Left colon (tissue), 2 donors: ENCODE measurements at regions not wholly inside any gene's neighbourhood (a gene's known extent, or its start where the extent isn't known, plus 50 kb on each side); places are given as distances from the start of the nearest gene placed in this dataset.
A peak's percentile ranks its signal among the peaks of the same experiment; 100 is the strongest.

Experiments
- ATAC-seq: fragments of 200-7000 bp; cut with Tn5 transposase; one replicate; pipeline ENCODE4 v1.9.1; 2020; ENCODE audit warnings: mild to moderate bottlenecking, moderate library complexity
- DNase-seq, 2 donors: peaks; one replicate each; pipeline ENCODE4 v3.0.0-alpha.2; 2020
- intact Hi-C, 2 donors: fragments of 100-400 bp; cut with DNase I in 1 of 2; cut with micrococcal nuclease in 1 of 2; formaldehyde crosslinking; loops; one replicate each; pipeline versions ENCODE4 v1.11.2 to v1.14.0; 2022; cut with DNase I, micrococcal nuclease
- donor health status: DM: no; HTN: no; CAD: no.
- donor health status: DM: yes; HTN: yes; CAD: no.

DNA sequence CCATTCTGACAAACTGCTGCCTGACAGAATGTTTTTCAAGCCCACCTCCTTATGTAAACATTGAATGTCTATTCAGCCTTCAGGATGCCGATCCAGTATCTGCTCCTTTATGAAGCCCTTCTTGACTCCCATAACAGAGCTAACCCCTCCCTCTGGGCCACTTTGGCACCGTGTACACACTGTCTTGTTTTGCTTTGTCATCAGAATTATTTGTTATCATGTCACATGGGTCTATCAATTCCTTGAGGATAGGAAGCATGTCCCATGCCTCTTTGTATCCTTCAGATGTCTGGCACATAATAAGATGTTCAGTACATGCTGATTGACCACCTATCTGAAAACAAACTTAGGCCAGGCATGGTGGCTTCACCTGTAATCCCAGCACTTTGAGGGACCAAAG lies 92.3 kb downstream of the PRLHR start:
- no peak for DNase-seq
- no peak for ATAC-seq
- intact Hi-C loops: no loop called here

DNA sequence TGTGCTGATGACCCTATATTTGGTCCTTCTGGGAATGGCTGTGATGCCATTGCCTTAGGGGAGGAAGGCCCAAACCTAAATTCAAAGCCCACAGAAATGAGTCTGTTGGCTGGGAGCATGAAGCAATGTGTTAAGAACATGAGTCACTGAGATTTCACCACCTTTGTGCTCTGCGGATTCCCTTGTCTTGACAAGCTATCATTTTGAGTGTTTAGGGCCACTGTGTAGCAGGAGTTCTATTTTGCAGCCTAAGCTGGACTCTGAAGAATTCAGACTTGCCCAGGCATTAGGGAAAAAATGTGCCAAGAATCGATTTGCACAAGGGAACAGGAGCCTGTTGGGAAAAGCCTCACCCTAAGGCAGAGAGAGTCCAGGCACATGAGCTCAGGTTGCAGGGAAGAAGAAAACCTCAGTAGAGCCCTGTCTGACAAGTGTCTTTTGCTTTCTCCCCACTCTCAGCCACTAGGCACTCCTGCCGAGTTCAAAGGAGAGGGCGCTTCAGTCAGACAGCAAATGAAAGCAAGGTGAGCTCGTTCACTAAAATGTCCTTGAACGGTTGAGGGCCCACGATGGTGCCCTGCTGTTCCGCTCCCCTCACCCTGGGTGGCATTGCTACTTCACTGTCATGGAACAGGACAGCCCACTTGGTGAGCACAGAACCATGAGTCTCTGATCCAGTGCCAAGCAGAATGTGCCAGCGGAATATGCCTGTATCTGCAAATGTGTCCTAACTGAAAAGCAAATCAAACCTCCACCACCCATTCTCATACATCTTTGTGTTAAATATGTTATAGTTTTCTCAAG lies 93.6 kb downstream of the PRLHR start:
- DNase-seq (no peak), ATAC-seq (no peak)
- intact Hi-C loops: no loop called here

DNA sequence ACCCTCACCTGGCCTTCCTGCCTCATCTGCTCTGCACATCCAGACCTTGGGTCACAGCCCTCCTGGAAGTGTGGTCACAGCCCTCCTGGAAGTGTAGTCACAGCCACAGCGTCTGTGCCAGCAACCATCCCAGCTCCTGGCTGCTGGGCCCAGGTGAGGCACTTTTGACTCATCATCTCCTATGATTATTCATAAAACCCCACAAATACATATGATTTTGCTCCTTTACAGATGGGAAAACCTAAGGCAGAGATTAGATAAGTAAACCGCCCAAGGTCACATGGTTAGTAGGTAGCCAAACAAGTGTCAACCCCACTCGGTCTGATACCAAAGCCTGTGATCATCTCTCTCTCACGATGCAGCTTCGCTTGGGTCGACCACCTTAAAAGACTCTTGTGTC lies 94.3 kb downstream of the PRLHR start:
- ATAC-seq (no peak), DNase-seq (no peak)
- intact Hi-C loops: no loop called here

DNA sequence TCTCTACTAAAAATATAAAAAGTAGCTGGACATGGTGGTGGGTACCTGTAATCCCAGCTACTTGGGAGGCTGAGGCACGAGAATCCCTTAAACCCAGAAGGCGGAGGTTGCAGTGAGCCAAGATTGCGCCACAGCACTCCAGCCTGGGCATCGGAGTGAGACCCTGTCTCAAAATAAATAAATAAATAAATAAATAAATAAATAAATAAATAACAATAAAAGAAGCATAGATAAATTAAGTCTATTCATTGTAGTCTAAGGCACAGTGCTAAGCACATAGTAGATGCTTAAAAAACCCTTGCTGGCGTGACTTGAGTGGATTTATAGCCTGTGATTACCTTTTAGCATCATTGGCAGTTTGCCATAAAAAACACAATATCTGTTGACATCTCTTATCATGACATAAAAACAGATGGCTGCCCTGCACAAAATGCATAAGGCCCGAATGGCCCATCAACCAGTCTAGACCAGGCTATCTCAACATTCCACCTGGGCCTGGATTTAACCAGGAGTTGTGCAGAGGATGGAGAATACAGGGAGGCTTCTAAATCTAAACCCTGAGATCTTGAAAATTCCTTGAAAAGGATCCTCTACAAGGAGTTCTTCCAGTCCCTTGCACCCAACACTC lies 94.9 kb downstream of the PRLHR start:
- ATAC-seq (peak; percentile 39), DNase-seq (no peak)
- intact Hi-C loops: no loop called here

DNA sequence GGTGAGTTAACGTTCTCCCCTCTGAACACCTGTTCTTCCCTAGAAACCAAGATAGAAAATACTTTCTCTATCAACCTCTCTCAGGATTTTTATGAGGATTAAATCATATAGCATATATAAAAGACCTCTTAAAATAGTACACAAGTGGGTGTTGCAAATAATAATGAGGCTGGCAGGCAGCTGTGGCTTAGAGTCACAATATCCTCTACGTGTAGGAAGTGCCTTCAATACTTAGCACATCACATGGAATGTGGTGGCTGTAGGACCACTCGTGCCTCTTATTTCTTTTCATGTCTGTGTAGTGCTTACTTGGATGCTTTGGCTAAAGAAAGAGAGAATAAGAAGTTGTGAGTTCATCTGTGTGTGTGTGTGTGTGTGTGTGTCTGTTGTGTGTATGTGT lies 96.3 kb downstream of the PRLHR start:
- DNase-seq: no peak

DNA sequence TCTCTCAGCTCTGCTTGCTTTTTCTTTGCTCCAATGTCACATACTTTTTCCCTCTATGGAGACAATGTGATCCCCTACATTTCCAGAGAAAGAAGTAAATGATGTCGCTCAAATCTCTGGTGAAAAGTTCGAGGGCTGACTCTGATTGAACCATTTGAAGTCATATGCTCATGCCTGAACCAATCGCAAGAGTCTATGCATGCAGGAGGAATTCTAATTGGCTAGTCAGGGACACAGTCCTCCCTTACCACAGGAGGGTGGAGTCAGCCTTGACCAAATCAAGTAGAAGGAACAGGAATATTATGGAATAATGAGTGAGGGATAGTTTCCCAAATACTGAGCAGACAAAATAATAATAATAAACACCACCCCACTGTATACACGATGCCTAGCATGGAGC lies 96.8 kb downstream of the PRLHR start:
- DNase-seq (no peak), ATAC-seq (no peak)
- intact Hi-C loops: no loop called here

More for the DNA sequence above, 96.3 kb downstream of the PRLHR start:
- intact Hi-C loops: no loop called here
- ATAC-seq: no peak

DNA sequence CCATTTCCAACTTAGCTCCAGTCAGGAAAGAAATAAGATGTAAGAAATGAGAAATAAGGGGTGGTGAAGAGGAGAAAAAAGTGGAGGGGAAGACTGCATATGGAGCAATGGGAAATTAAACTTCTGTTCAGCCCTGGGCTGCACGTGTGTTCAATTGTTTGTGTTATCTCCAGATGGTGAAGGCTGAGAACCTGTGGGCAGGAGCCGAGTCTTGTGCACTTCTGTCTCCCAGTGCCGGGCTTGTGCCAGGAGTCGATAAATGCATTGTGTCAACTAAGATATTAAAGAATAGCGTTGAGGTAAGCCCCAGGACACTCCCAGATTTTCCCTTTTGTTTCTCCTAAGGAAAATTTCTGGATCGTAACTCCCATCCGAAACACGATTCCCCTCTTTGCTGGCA lies 98.2 kb downstream of the PRLHR start:
- intact Hi-C loops: no loop called here
- ATAC-seq (no peak), DNase-seq (no peak)

DNA sequence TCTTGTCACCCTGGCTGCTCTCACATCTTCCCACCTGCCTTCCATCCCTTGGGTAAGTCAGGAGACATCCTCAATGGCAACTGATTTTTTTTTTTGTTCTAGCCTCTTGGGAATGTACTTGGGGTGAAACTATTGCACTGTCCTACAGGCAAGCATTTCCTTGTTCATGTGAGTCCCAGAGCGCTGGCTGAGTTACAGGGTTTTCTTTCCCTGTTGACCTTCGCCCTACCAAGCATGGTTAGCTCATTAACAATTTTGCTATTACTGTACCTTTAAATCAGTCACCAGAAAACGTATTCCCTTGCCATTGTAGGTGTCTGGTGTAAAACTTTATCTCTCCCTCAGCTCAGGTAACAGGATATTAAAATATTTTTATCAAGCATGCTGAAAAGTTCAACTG lies 98.9 kb downstream of the PRLHR start:
- intact Hi-C loops: no loop called here
- ATAC-seq (peak; percentile 98), DNase-seq (peak; percentile 37 to 61)

DNA sequence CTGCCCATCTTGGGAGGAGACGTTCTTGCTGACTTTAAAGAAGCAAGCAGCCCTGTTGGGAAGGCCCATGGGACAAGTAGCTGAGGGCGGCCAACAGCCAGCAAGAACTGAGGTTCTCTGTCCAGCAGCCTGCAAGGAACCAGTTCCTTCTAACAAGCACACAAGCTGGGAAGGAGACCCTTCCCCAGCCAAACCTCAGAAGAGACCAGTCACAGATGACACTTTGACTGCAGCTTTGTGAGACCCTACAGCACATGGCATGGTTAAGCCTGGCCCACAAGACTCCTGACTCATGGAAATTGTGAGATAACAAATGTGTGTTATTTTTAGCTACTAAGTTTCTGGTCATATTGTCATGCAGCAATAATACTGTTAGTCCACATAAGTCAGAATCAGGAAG lies 99.9 kb downstream of the PRLHR start:
- no peak for DNase-seq
- intact Hi-C loops: no loop called here
- peak; percentile 19 for ATAC-seq

DNA sequence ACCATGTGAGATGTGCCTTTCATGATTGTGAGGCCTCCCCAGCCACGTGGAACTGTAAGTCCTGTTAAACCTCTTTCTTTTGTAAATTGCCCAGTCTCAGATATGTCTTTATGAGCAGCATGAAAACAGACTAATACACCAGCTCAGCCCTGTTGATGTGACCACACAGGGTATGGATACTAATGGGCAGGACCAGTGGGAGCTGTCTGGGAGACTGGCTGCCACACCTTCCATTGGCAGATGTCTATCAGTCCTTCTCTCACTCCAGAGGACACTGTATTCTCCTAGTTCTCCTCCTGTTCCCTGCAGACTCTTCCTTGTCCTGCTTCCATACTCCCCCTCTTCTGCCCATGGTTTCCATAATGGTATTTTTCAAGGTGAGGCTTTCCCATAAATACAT lies 104.4 kb downstream of the PRLHR start:
- DNase-seq (no peak), ATAC-seq (no peak)
- intact Hi-C loops: no loop called here

DNA sequence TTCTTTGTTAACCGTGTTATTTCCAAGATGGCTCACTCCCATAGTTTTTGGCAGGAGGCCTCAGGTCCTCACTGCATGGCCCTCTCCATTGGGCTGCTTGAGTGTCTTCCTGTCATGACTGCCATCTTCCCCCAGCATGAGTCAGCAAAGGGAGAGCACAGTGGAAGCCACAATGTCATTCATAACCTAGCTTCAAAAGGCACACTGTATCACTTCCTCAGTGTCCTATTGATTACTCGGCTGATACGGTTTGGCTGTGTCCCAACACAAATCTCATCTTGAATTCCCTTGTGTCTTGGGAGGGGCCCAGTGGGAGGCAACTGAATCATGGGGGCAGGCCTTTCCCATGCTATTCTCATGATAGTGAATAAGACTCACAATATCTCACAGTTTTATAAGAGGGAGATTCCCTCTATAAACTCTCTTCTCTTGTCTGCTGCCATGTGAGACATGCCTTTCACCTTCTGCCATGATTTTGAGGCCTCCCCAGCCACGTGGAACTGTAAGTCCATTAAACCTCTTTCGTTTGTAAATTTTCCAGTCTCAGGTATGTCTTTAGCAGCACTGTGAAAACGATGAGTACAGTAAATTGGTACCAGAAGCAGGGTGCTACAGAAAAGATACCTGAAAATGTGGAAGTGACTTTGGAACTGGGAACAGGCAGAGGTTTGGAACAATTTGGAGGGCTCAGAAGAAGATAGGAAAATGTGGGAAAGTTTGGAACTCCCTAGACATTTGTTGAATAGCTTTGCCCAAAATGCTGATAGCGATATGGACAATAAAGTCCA lies 106.5 kb downstream of the PRLHR start:
- ATAC-seq (peak; percentile 56), DNase-seq (no peak)
- intact Hi-C loops: no loop called here

DNA sequence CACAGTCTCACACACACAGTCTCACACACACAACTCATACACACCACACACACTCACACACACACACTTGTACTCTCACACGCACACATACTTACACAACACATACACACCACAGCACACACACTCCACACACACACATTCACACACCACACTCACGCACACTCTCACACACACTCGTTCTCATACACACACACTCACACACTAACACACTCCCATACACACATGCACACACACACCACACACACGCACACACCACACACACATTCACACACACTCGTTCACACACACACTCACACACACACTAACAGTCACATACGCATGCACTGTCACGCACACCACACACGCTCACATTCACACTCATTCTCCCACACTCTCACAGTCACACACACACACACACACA lies 109.8 kb downstream of the PRLHR start:
- intact Hi-C loops: no loop called here
- ATAC-seq (no peak), DNase-seq (no peak)

DNA sequence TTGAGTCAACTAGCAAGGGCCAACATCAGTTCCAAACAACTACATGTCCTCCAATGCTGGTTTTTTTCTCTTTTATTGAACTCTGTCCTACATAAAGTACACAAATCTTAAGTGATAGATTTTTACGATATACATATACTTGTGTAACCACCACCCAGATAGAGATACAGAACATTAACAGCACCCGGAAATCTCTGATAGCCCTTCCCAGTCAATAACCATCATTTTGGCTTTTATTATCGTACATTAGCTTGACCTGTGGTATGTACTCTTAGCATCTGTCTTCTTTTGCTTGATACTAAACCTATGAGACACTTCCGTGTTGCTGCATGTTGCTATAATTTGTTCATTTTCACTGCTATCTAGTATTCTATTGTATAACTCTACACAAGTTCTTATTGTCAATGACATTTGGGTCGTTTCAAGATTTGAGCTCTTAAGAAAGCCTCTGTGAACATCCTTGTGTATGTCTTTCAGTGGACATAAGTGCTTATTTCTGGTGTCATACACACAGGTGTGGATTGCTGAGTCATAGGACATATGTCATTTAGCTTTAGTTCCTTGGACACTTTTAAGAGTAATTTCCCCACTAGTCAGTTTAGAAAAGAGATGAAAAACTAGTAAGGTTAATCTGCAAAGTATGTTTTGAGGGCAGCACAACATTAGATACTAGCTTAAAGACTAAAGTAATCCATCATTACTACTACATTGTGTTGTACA lies 111.1 kb downstream of the PRLHR start:
- ATAC-seq: peak; percentile 80
- intact Hi-C loops: no loop called here

DNA sequence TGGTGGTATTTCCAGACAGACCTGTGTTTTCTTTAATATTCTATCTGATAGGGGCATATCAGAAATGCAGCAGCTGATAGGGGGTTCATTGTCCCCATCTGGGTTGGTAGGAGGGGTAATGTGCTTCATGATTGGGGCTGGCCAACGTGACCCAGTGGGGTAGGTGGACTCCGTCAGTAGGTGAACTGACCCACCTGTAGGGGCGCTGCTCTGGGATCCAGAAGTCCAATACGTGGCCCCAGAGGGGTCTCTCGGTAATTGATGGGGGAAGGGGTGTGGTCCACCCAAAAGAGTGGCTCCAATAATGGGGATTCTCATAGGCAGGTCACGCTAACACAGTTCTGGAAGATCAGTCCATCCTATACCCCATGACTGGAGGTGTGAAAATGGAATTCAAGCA lies 112.0 kb downstream of the PRLHR start:
- ATAC-seq (no peak), DNase-seq (no peak)
- intact Hi-C loops: no loop called here

More for the DNA sequence above, 111.1 kb downstream of the PRLHR start:
- no peak for DNase-seq

DNA sequence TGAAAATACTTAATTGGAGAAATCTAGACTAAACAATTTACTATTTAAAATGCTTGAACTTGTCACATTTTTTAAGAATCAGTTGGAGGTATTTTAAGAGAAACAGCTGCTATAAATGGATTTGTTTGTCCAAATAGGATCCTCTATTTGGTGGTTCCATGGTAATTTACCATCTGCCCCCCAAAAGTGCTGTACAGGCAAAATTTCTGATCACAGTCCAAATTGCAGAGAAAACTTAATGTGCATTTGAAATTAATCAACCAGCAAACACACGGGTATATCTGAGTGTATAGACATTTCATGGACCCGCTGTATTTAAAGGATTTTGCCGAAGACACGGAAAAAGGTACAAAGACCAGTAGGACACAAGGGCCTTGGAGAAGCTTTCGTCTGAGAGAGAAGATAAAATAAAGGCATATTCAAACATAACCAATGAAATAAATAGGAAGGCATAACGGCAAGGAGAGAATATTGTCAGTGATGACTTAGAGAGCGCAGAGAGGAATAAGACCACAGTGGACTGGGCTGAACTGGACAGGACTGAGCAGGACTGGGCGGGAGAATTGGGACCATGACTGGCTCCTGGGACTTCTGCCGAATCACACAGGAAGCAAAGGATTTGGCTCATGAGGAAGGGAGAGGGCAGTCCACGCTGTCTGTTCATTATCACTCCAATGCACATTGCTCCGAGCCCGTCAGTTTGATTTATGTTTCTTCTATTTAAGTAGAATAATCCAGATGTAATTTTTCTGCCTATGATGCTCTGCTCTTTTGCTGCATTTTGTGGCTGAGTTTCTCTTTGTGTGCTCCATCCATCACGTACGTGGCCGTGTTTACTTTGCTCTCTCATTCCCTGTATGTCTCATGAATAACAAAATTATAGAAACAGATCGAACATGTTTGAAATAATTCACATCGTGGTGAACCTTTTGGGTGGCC lies 112.8 kb downstream of the PRLHR start:
- intact Hi-C loops: no loop called here
- ATAC-seq (no peak), DNase-seq (no peak)

DNA sequence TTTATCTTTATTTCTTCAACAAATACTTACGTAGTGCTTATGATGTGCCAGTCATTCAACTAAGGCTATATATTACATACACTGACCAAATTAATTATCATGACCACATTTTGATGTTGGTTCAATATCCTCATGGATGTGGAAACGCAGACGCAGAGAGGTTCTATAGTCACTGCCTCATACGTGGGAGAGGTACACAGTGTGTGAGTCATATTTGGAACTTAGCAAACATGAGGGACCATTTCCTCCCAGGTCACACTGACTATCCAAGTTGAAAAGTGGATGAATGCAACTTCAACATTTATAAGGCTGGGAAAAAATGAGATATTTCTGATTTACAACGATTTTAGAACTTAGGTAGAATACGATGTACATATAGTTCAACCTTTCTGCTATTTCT lies 113.6 kb downstream of the PRLHR start:
- DNase-seq (no peak), ATAC-seq (peak; percentile 48)
- intact Hi-C loops: no loop called here

DNA sequence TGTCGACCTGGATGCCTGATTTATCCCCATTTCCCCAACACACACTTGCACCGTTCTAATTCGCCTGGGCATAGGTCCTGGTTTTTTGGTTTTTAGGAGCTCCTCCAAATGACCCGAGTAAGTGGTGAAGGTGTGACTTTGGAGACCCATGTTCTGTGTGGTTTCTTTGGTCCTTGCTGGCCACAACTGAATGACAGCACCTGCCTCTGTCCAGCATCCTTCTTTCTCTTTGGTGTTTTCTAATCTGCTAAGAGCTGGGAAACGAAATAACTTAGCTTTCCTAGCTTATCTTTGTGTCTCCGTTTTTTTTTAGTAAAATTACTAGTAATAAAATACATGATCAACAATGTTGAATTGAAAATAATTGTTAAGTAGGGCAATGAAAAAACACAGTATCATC lies 120.2 kb downstream of the PRLHR start:
- DNase-seq (no peak), ATAC-seq (no peak)
- intact Hi-C loops: no loop called here

DNA sequence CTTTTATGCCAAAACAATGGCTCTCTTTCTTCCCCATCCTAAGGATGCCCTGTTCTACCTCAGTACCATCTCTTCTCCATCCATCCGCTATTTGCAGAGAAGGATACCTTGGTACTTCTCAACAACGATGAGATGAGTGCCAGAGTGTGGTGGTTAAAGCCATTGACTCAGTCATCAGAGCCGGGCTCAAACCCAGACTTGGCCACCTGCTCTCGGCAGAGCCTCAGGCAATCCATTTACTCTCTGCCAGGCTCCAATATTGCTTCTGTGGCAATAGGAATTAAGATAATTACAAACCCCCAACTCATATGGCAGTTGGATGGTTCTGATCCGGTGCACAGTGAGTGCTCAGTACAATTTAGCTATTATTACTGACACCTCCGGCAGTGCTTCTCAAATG lies 121.3 kb downstream of the PRLHR start:
- intact Hi-C loops: no loop called here
- no peak for DNase-seq
- no peak for ATAC-seq
